ENCODE measurements at regions not wholly inside any gene's neighbourhood (a gene's known extent, or its start where the extent isn't known, plus 50 kb on each side); places are given as distances from the start of the nearest gene placed in this dataset.
"Not testable (repeated sequence)": the region's sequence is repeated elsewhere in the genome, so short reads cannot be mapped to it uniquely, and the experiment has no call there.

DNA sequence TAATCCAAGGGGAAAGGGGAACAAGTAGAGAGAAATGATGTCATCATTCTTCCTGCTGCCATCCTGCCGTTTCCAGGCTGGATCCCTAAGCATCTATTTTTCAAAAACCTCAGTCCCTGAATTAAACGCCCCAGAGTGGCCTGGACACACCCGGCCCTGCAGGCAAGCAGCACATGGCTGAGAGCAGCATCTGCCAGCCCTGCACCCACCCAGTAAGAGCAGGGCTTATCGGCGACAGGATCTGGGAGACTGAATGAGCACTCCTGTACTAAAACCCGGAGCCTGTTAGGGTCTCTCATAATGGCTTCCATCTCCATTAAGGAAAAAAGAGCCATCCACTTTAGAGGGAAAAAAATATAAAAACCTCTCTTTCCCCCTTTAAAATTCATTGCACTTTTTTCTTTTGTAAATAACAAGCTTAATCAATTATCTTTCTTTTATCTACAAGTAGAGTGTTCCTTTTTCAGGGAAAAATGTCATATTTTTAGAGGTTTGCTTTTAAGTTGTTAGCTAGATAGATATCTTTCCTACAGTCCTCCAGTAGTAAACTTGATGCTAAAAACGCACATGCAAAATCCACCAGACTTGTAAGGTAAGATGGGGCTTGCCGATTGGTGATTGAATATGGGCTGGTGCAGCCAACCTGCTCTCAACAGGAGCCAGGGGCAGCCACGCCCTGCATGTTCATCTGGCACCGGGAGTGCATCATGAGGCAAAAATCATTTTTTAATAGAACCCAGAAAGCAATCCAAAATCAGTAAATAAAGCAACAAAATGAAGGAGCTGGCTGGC, 457.8 kb downstream of the EIPR1 start:
- DNase-seq: no peak

DNA sequence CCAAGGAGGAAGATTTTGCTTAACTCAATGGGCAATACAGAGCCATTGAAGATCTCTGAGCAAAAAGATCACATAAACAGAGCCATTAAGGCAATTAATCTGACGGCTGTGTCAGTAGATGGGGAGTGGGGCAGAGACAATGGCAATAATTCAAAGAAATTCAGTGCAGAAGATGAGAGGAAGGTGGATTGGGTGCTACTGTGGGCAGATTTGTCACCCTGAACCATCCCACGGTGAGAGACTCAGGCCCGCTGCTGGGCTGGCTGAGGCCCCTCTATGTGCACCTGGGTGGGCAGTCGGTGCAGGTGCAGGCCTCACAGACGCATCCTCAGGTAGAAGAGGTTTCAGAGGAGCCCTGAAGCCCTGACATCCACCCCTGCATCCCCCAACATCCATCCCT, 458.6 kb downstream of the EIPR1 start:
- DNase-seq: no peak

DNA sequence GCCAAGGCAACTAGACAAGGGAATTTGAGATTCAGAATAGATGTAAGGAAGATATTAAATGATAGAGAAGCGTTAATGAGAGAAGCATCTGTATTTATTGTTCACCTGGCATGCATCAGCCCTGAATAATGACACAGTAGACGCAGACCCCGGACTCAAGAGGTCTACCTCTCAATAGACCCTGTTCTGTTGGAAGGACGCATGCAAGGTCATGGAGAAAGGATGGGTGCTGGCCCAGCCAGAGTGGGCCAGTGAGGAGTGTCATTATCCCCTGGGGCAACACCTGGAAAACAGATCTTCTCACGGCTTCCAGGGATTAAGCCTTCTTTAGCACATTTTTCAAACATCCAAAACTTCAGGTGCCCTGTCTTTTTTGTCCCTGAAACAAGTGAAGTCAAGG, 461.0 kb downstream of the EIPR1 start:
- no peak for DNase-seq

DNA sequence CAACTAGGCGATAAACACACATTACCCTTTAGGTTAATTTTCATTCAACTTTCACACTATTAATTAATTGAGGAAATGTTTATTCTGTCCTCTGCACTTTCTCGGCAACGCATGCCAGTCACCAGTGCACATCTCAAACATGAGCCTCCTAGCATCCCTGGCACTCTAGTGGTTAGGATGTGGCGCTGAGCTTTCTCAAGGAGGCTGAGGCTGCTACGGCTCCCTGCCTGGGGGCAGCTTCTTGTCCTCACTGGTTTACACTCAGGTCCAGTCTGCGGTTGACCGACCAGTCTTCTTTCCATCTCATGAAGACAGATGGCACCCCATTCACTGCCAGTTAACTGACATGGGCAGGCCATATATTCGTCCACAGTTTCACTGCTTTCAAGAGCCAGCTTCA, 463.4 kb downstream of the EIPR1 start:
- DNase-seq: no peak

DNA sequence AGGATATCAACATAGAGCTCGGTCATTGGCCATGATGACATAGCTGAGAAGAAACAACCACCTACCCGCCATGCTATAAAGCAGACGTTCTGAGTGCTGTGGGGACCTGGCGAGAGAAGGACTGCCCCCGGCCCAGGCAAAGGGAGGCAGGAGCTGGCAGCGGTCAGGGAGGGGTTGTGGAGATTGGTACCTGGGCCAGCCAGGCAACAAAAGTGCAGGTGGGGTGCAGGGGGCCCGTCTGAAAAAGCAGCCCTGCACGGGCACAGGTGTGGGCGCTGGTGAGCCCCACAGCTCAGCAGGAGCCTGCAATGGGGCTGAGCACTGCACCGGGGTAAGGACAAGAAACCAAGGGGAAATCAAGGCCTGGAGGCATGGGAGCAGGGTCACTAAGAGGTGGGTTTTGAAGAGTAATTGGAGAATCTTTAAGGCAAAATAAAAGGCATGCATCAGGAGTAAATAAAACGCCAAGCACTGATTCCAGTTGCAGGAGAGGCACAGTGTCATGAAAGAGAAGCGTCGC, 464.0 kb downstream of the EIPR1 start:
- no peak for DNase-seq

DNA sequence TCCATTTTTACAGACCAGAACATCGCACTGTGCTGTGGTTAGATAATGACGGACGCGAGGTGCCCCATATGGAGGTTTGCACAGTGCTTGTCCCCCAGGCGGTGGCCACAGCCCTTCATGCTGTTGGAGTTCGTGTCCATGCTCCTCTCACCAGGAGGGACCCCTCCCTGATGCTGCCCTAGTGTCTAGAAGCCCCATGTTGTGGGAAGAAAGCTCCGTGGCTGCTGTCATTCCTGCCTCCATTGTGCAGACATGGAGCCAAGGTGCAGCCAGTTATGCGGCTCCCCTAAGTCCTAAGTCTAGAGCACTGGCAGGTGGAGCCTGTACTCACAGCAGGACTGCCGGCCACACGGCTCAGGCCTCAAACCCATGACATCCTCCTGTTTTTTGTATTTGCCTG, 464.9 kb downstream of the EIPR1 start:
- DNase-seq: no peak

DNA sequence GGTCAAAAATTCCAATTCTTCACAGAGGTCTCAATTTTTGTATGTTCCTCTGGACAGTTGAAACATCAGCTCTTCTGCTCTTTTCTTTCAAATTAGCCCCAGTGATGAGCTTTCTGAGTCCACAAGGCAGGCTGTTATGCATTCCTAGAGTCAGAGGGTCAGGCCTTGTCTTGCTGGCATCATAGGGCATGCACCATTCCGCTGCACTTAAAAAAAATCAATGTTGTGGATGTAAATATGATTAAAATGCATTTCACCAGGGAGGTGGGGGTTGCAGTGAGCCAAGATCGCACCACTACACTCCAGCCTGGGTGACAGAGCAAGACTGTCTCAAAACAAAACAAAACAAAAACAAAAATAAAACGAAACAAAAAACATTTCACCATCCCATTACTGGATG, 465.3 kb downstream of the EIPR1 start:
- DNase-seq: no peak

DNA sequence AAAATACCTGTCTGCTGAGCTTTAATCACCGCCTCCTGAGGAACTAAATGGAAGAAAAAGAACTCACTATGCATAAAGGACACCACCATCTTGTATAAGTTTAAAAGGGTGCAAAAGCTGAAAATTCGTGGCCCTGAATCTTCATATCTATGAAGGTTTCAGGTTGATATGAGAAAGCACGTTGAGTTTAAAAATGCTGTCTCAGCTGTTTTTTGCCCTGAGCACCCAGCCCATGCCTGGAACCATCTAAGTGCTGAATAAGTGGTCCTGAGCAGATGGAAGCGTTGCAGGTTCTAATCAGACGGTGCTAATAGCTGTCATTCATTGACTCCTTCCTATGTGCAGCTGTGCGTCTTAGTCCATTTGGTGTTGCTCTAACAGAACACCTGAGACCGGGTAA, 467.4 kb downstream of the EIPR1 start:
- no peak for DNase-seq

DNA sequence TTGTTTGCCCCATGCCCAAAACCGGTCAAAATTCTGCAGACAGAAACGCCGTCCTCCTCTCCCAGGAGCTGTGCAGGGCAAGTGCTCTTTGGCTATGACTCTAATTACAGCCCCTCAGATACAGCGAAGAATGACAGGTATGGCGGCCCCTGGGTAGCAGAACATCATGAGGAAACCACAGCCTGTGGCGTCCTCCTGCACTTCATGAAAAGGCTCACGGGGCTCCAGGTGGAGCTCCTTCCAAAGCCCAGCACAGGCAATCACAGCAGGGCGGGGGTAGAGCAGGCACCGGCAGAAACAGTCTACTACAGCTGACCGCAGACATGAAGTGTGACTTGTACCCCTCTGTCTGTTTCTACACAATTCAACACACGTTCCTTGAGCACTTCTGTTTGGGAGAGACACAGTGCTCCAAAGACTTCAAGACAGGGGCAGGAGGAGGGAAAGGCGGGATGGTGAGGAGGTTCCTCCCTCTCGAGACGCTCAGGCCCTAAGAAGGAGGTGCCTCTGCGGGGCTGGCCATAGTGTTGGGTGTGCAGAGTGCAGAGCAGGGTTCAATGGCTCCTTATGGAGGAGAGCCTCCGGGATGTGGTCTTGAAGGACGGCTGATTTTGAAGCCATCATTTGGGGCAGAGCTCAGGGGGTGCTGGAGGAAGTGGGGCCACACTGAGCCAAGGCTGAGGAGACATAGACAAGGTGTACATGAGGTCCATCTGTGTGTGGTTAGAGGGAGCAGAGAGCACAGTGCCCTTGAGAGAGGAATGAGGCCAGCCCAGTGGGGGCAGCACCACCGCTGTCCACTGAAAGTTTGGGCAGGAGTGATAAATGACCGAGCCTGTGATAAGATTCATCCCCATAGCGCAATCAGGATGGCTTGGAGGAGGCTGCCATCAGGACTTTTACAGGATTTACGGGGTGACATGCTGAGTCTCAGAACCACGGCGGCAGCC, 468.3 kb downstream of the EIPR1 start:
- DNase-seq: no peak

DNA sequence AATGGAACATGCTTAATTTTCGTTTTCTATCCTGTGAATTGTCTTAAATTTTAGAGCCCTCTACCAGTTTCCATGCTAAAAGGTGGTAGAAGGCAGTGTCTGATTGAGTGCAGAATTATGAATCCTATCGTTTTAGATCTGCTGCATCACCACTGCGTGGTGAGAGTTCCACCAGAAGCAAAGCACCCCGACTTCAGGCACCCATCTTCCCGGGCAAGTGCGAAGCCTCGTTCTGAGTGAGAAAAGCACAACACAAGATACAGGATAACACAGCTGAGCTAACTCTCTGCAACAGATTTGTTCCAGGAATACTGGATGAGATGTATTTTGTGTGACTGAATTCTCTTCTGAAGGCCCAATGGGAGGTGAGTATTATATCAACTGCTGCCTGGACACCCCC, 471.5 kb downstream of the EIPR1 start:
- DNase-seq: no peak

DNA sequence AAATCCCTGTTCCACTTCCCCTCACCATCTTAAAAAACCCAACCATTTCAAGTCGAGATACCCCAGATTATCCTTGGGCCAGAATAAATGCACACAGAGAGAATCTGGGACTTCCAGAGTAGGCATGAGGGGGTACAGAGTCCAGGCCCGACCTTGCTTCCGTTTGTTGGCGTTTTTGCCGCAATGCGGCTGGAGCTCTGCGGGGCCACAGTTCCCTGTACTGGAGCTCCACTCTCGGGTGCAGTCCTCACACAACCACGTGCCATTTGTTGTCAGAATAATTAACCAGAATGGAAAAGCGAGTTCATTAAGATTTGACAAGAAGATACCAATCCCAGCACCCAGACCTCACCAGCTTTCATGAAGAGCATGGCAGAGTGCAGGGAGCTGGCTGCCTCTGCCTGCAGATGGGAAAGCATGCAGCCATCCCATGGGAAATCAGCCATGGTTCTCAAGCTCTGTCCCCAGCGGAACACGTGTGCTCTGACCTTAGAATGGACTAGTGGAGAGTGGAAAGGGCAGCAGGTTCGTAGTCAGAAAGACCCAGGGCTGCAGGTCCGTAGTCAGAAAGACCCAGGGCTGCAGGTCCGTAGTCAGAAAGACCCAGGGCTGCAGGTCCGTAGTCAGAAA, 472.8 kb downstream of the EIPR1 start:
- no peak for DNase-seq

DNA sequence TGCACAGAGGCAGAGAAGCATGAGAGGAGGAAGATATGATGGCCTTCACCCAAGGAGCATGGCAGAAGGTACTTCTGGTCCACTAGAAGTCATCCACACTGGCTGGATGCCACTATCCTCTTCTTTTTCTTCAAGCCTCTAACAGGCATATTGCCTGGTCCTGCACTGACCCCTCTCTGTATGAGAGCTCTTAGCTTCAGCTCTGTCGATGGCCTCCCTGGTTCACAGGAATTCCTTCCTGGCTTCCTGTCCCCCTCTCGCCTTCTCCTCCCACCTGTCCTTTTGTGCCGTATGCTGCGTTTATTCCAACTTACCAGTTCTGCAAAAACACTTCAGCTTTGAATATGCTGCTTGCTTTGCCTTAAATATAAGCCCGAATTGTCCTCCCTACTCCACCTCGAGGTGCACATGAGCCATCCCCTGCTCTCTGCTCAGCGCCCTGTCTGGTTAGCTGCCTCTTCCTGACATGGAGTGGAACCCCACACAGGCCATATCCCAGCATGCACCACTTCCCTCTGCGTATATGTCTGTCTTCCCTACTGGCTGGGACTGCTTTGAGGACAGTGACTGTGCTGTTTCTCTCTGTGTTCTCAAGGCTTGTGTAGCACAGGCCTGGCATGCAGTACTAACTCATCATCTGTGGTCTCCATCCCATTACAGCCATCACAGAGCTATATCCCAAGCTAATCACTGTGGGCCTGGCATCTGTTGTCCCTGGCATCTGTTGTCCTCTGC, 474.9 kb downstream of the EIPR1 start:
- DNase-seq: no peak

DNA sequence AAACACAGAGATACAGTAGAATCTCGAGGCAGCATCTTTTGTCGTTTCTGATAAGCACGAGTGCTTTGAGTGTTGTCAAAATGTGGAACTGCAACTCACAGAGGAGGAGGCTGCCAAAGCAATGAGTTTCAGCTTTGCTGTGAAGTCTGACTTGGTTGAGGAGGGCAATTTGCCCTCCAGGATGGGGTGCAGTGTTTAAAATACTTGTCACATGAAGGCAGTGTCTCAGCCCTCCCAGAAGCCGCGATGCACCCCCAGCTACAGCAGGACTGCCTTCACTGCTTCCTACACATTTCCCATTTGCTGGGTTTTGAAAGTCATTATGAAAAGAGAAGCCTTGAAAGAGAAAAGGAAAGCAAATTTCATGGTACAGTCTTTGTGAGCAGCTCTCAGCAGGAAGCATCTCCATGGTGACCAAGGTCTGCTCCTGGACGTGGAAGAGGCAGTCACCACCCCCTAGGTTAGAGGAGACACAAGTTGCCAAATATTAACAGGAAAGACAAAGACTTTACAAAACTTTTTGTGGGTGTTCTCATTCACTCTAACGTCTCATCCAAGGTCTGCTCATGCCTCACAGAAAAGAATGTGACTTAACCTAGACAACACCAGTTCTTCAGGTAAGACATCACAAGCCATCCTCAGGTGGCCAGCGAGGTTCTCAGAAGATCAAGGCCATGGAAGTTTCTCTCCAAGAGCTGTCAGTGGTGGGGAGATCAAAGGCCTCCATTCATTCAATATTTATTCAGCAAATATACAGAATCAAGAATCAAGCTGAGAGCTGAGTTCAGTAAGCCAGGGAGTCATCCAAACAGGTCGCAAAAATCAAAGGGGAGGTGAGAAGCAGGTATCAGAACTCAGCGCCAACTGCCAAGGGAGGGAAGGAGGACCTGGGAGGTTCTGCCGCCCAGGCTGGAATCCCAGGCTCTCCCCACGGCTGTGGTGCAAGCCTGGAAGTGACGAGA, 476.0 kb downstream of the EIPR1 start:
- DNase-seq: no peak

DNA sequence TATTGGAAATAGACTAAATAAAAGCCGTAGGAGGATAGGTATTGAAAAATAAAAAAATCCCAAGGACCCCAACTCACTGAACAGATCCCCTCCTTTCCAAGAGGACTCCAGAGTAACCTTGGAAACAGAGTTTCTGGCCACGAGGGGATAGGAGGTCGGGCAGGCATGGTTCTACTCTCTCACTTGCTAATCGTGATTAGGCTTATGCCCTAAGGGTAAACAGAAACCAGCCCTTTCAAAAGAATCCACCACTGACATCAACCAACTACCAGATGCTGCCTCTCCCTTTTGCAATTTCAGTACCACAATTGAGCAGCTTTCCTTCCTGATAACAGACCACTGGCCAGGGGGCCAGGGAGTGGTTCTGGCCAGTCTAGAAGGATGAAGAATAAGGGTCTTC, 477.8 kb downstream of the EIPR1 start:
- no peak for DNase-seq

DNA sequence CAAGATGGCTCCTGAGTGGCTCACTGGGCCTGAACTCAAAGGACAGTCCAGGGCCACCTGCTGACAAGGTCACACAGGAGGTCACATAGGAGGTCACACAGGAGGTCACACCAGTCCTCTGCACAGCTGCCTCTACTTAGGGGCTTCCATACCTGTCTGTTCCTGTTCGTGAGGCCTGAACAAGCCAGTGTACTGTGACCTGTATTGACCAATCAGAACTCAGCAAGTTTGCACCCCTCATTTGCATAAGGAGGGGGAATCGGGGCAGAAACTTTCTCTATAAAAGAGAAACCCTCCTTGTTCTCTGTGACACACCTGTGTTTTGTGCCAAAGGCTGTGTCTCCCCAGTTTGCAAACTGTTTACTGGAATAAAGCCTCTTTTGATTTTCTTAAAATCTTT, 478.9 kb downstream of the EIPR1 start:
- DNase-seq: no peak

DNA sequence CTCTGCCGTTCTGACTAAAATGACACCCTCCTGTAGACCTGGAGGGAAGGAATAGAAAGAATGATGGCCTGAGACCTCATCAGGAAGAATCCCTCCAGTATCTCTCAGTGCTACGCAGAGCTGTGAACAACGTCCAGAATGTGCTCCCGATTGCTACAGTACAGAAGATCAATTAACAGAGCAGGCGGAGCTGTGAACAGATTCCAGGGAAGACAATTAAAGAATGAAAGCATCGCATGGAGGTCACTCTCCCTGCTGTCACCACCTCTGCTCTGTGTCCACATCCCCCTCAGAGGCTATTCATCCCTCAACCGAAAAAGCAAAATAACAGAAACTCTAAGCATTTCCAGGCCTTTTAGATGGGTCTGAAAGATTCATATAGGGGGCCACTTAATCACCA, 481.0 kb downstream of the EIPR1 start:
- no peak for DNase-seq

DNA sequence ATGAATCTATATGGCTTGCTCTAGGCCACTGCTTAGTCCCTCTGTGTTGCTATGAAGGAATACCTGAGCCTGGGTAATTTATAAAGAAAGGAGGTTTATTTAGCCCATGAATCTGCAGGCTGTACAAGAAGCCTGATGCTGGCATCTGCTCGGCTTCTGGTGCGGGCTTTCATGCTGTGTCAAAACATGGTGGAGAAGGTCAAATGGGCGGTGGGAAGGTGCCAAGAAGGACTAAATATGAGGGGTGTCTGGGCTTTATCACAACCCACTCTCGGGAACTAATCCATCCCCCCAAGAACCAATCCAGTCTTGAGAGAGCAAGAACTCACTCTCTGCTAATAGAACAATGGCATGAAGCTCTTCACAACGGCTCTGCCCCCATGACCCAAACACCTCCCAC, 481.6 kb downstream of the EIPR1 start:
- DNase-seq: no peak

DNA sequence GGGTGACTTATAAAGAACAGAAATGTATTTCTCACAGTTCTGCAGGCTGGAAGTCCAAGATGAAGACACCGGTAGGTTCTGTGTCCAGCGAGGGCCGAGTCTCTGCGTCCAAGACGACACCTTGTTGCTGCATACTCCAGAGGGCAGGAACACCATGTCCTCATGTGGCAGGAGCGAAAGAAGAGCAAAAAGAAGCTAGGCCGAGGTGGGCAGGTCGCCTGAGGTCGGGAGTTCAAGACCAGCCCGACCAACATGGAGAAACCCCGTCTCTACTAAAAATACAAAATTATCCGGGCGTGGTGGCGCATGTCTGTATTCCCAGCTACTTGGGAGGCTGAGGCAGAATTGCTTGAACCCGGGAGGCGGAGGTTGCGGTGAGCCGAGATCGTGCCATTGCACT, 483.6 kb downstream of the EIPR1 start:
- not testable (repeated sequence) for DNase-seq

DNA sequence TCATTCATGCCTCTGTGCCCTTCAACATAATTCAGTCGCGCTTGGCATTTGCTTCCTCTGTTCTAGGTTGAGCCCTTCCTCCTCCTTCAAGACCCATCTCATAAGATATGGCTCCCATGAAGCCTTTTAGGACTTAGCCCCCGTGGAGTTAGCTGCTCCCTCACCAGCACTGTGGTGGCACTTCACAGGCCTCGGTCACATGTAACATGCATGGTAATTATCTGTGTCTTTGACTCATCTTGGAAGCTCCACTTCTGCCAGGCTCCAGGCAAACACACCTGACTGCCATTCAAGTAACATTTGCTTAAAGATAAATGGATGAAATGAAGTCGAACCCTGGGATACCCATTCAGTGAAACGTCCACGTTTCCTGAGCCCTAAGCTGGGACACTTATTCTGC, 484.7 kb downstream of the EIPR1 start:
- DNase-seq: no peak

DNA sequence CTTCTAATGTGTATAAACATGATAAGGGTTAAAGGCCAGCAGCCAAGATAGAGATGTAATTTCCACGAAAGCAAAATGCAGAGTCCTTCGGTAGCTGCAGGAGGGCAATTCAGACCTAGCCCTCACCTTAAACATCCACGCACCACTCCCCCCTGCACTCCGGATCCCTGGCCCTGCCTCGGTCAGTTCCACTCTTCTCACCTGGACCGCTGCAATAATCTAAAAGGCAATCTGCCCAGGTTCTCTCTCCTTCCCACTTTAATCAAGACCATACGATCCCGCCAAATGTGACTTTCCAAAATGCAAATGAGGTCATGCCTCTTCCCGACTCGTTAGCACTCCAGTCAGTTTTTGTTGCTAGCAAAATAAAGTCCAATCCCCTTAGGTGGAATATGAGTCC, 485.2 kb downstream of the EIPR1 start:
- no peak for DNase-seq

DNA sequence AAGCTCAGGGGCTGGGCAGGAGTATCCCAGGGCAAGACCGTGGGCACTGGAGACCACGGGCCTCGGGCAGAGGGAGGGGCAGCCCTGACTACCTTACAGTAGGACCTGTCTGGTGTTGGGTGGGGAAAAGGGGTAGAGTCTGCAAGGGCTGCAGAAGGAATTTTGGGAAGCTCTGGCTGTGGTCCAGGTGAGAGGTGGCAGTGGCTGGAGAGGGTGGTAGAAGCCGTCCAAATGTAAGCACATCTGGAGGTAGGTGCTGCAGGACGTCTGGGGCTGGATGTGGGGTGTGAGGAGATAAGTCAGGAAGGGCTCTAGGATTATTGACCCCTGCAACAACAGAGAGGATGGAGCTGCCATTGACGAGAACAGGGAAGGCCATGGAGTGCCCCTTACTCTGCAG, 486.7 kb downstream of the EIPR1 start:
- no peak for DNase-seq

DNA sequence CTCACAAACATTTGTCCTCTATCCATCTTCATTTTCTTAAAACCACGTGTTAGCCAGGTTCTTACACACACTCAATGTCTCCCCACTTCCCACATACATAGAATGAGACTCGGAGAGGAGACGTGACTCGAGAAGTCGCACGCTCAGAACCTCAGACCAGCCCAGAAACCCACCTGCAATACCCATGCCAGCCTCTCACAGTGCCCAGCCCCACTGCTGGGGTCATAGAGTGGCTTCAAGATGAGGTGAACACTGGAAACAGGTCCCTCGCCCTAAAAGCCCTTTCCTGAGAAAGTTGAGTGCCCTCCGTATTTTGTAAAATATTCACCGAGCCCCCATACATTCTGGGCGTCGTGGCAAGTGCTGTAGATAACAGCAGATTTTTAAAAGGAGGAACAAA, 487.4 kb downstream of the EIPR1 start:
- DNase-seq: no peak

All from NCI-H774 (cell line).